PC-9 (cell line): ENCODE measurements at regions not wholly inside any gene's neighbourhood (a gene's known extent, or its start where the extent isn't known, plus 50 kb on each side); places are given as distances from the start of the nearest gene placed in this dataset.

Experiments used
- BruUV-seq: library from RNA; stranded (reverse); fragments of 400-500 nt; replicated peaks from 2 replicates; lab custom pipeline; 2021; lab: Mats Ljungman, UMichigan
- CTCF ChIA-PET: fragments of 300-600 bp; sonication (Branson Sonifier 250); formaldehyde crosslinking; loops from one replicate; lab custom pipeline; 2022; ENCODE audit warnings: antibody characterized with exemption; lab: Charles Lee
- POLR2A ChIA-PET: fragments of 300-600 bp; sonication (Branson Sonifier 250); formaldehyde crosslinking; loops from one replicate; lab custom pipeline; 2022; ENCODE audit warnings: antibody characterized with exemption; ENCODE audit not compliant: unreplicated experiment; lab: Charles Lee
- DNase-seq, 2 experiments: peaks; one replicate each; pipeline versions ENCODE4 v3.0.0 to v3.0.0-alpha.2; 2015 to 2022; ENCODE audit warnings: mixed read lengths in 1 of 2
- H2AFZ ChIP-seq: fragments of 200-600 bp; sonication (generic); 2 replicates; pipeline ENCODE4 v1.8.1; 2017; ENCODE audit warnings: antibody characterized with exemption
- H3F3A ChIP-seq: fragments of 200-600 bp; sonication (generic); 2 replicates; pipeline ENCODE4 v1.8.1; 2017; ENCODE audit warnings: antibody characterized with exemption, mild to moderate bottlenecking, low read depth; ENCODE audit not compliant: insufficient read depth
- H3K27ac ChIP-seq: fragments of 200-600 bp; sonication (generic); 2 replicates; pipeline ENCODE4 v1.6.1; 2016; ENCODE audit warnings: mixed run types
- H3K27me3 ChIP-seq: fragments of 200-600 bp; sonication (generic); 2 replicates; pipeline ENCODE4 v1.6.1; 2016; ENCODE audit warnings: low read depth, mixed run types; ENCODE audit not compliant: insufficient read depth
- H3K36me3 ChIP-seq: fragments of 200-600 bp; sonication (generic); 2 replicates; pipeline ENCODE4 v1.6.1; 2016; ENCODE audit warnings: low read depth, mixed run types
- H3K4me1 ChIP-seq: fragments of 200-600 bp; sonication (generic); replicated peaks from 2 replicates; pipeline ENCODE4 v1.6.1; 2016; ENCODE audit warnings: mixed run types; ENCODE audit not compliant: insufficient read depth
- H3K4me2 ChIP-seq: fragments of 200-600 bp; sonication (generic); 2 replicates; pipeline ENCODE4 v1.6.1; 2017; ENCODE audit warnings: mixed run types
- H3K4me3 ChIP-seq: fragments of 200-600 bp; sonication (generic); 2 replicates; pipeline ENCODE4 v1.6.1; 2016; ENCODE audit warnings: mixed run types
- H3K79me2 ChIP-seq: fragments of 200-600 bp; sonication (generic); 2 replicates; pipeline ENCODE4 v1.6.1; 2017; ENCODE audit warnings: low read depth, mixed run types
- H3K9me2 ChIP-seq: fragments of 200-600 bp; sonication (generic); 2 replicates; pipeline ENCODE4 v1.8.1; 2017; ENCODE audit warnings: mild to moderate bottlenecking; ENCODE audit not compliant: insufficient read depth
- H3K9me3 ChIP-seq: fragments of 200-600 bp; sonication (generic); 2 replicates; pipeline ENCODE4 v1.8.1; 2016; ENCODE audit warnings: low read depth; ENCODE audit not compliant: insufficient read depth
- H4K20me1 ChIP-seq: fragments of 200-600 bp; sonication (generic); 2 replicates; pipeline ENCODE4 v1.8.1; 2017; ENCODE audit not compliant: insufficient read depth
- CTCF ChIP-seq: fragments of 200-600 bp; sonication (generic); conservative IDR thresholded peaks from 2 replicates; pipeline ENCODE4 v1.6.1; 2017; ENCODE audit warnings: mixed run types, antibody characterized with exemption, mild to moderate bottlenecking, moderate library complexity
- EZH2 ChIP-seq: fragments of 200-600 bp; sonication (generic); IDR thresholded peaks from 2 replicates; pipeline ENCODE4 v1.8.0; 2017; ENCODE audit warnings: antibody characterized with exemption, low read depth
- intact Hi-C: fragments of 100-400 bp; cut with micrococcal nuclease; formaldehyde crosslinking; loops from one replicate; pipeline ENCODE4 v1.10.0; 2022; ENCODE audit not compliant: unreplicated experiment

- H3K4me1 ChIP-seq, result no peaks in the 10 kb centered on the region; the same call in 1 of the 2 replicates
- no TSS peak for BruUV-seq
- no peaks in the 10 kb centered on the region for H3F3A ChIP-seq
- no peak overlapping the region for H3K4me2 ChIP-seq
- H3K27ac ChIP-seq, result no peak overlapping the region
- ChIA-PET CTCF (interaction anchor here (0.5 kb wide), 1 partner anchor 1539 kb away, joined by 4 read pairs; no protein-coding TSS in a partner anchor), POLR2A (no interaction called here)
- no peaks in the 10 kb centered on the region for H4K20me1 ChIP-seq
- H3K9me3 ChIP-seq, result no peaks in the 10 kb centered on the region
- H3K36me3 ChIP-seq, result no peaks in the 10 kb centered on the region
- no peak overlapping the region for H2AFZ ChIP-seq
- no peaks in the 10 kb centered on the region for H3K9me2 ChIP-seq
- TF ChIP-seq CTCF, result no peak
- no peak for TF ChIP-seq EZH2
- no peaks in the 10 kb centered on the region for H3K79me2 ChIP-seq
- intact Hi-C loops, result no loop called here
- H3K4me3 ChIP-seq, result no peak overlapping the region
- no peak for DNase-seq
- peaks cover 26% of the 10 kb centered on the region; the same call in 1 of the 2 replicates for H3K27me3 ChIP-seq
These were observed 1314.6 kb downstream of the TMEM121 start for GRCh38 chr14:106840991-106841390.

- H3K36me3 ChIP-seq, result no peaks in the 10 kb centered on the region
- no peak overlapping the region for H3K4me2 ChIP-seq
- ChIA-PET POLR2A (no interaction called here), CTCF (no interaction called here)
- peaks cover 26% of the 10 kb centered on the region; the same call in 1 of the 2 replicates for H3K27me3 ChIP-seq
- no peaks in the 10 kb centered on the region for H3K79me2 ChIP-seq
- TF ChIP-seq CTCF (no peak), EZH2 (no peak)
- H3K4me1 ChIP-seq, result no peaks in the 10 kb centered on the region; the same call in 1 of the 2 replicates
- no TSS peak for BruUV-seq
- H3K9me3 ChIP-seq, result no peaks in the 10 kb centered on the region
- no peaks in the 10 kb centered on the region for H4K20me1 ChIP-seq
- H2AFZ ChIP-seq, result no peak overlapping the region
- no peak overlapping the region for H3K4me3 ChIP-seq
- H3K27ac ChIP-seq, result no peak overlapping the region
- H3K9me2 ChIP-seq, result no peaks in the 10 kb centered on the region
- peak; percentile 4 to 57 for DNase-seq
- intact Hi-C loops, result no loop called here
- no peaks in the 10 kb centered on the region for H3F3A ChIP-seq
These were observed 1315.3 kb downstream of the TMEM121 start for GRCh38 chr14:106841701-106842100.

- no peak for DNase-seq
- intact Hi-C loops, result no loop called here
These were observed 1316.3 kb downstream of the TMEM121 start for GRCh38 chr14:106842687-106843086.

More at GRCh38 chr14:106842687-106843086, 1316.3 kb downstream of the TMEM121 start:
- no peak overlapping the region for H3K4me3 ChIP-seq
- H3K27ac ChIP-seq, result no peak overlapping the region
- no peak overlapping the region for H2AFZ ChIP-seq
- no peak overlapping the region for H3K4me2 ChIP-seq
- peaks cover 26% of the 10 kb centered on the region; the same call in 1 of the 2 replicates for H3K27me3 ChIP-seq
- H3K36me3 ChIP-seq, result no peaks in the 10 kb centered on the region
- H4K20me1 ChIP-seq, result no peaks in the 10 kb centered on the region
- H3K4me1 ChIP-seq, result no peaks in the 10 kb centered on the region; the same call in 1 of the 2 replicates
- peak; percentile 36; the same call in 1 of the 2 replicates for TF ChIP-seq CTCF
- TF ChIP-seq EZH2, result no peak
- no peaks in the 10 kb centered on the region for H3K9me3 ChIP-seq
- H3F3A ChIP-seq, result no peaks in the 10 kb centered on the region
- no peaks in the 10 kb centered on the region for H3K9me2 ChIP-seq
- H3K79me2 ChIP-seq, result no peaks in the 10 kb centered on the region
- POLR2A ChIA-PET, result no interaction called here
- CTCF ChIA-PET, result no interaction called here
- no TSS peak for BruUV-seq
